Stimulated activated CD4-positive, alpha-beta T cell treated with anti-CD3 and anti-CD28 coated beads, Interleukin-2, amount 100 ng/mL, for 24 hours (primary cell): ENCODE measurements at regions not wholly inside any gene's neighbourhood (a gene's known extent, or its start where the extent isn't known, plus 50 kb on each side); places are given as distances from the start of the nearest gene placed in this dataset.
"Not testable (repeated sequence)": the region's sequence is repeated elsewhere in the genome, so short reads cannot be mapped to it uniquely, and the experiment has no call there.

Source experiments
- DNase-seq, 2 donors: peaks; one replicate each; pipeline ENCODE4 v3.0.0-alpha.2; 2020

GRCh38 chr13:18773988-18774387 lies 407.6 kb downstream of the TUBA3C start:
- DNase-seq: peak in 1 of 2 donors; percentile 1

GRCh38 chr13:18741696-18742095 lies 439.9 kb downstream of the TUBA3C start:
- DNase-seq: not testable (repeated sequence)

GRCh38 chr13:18739310-18739709 lies 442.3 kb downstream of the TUBA3C start:
- DNase-seq: no peak

- not testable (repeated sequence) for DNase-seq
Observed at GRCh38 chr13:18738086-18738485, 443.5 kb downstream of the TUBA3C start.

- not testable (repeated sequence) for DNase-seq
Observed at GRCh38 chr13:18727138-18727537, 454.5 kb downstream of the TUBA3C start.

GRCh38 chr13:18726524-18726923 lies 455.1 kb downstream of the TUBA3C start:
- not testable (repeated sequence) for DNase-seq

- DNase-seq: not testable (repeated sequence)
Observed at GRCh38 chr13:18725242-18725822, 456.3 kb downstream of the TUBA3C start.

GRCh38 chr13:18714889-18715288 lies 466.7 kb downstream of the TUBA3C start:
- DNase-seq: no peak

GRCh38 chr13:18710673-18711072 lies 471.0 kb downstream of the TUBA3C start:
- not testable (repeated sequence) for DNase-seq

- not testable (repeated sequence) for DNase-seq
Observed at GRCh38 chr13:18706538-18706937, 475.1 kb downstream of the TUBA3C start.

- not testable (repeated sequence) for DNase-seq
Observed at GRCh38 chr13:18702464-18703247, 479.0 kb downstream of the TUBA3C start.

GRCh38 chr13:18698332-18698731 lies 483.3 kb downstream of the TUBA3C start:
- not testable (repeated sequence) for DNase-seq

- not testable (repeated sequence) for DNase-seq
Observed at GRCh38 chr13:18697851-18698250, 483.8 kb downstream of the TUBA3C start.

GRCh38 chr13:18697221-18697620 lies 484.4 kb downstream of the TUBA3C start:
- DNase-seq: not testable (repeated sequence)

GRCh38 chr13:18677403-18677802 lies 504.2 kb downstream of the TUBA3C start:
- DNase-seq: not testable (repeated sequence)

GRCh38 chr13:18675268-18675667 lies 506.4 kb downstream of the TUBA3C start:
- DNase-seq: not testable (repeated sequence)

- not testable (repeated sequence) for DNase-seq
Observed at GRCh38 chr13:18673794-18674193, 507.8 kb downstream of the TUBA3C start.

GRCh38 chr13:18666585-18666984 lies 515.0 kb downstream of the TUBA3C start:
- not testable (repeated sequence) for DNase-seq

- DNase-seq: not testable (repeated sequence)
Observed at GRCh38 chr13:18665716-18666115, 515.9 kb downstream of the TUBA3C start.

GRCh38 chr13:18665124-18665523 lies 516.5 kb downstream of the TUBA3C start:
- DNase-seq: not testable (repeated sequence)

GRCh38 chr13:18663222-18663621 lies 518.4 kb downstream of the TUBA3C start:
- not testable (repeated sequence) for DNase-seq

- DNase-seq: peak; percentile 27 to 55
Observed at GRCh38 chr13:18643644-18644172, 537.9 kb downstream of the TUBA3C start.

- not testable (repeated sequence) for DNase-seq
Observed at GRCh38 chr13:18628928-18629327, 552.7 kb downstream of the TUBA3C start.

GRCh38 chr13:18628428-18628827 lies 553.2 kb downstream of the TUBA3C start:
- no peak for DNase-seq
